Amniotic epithelial cell (primary cell): ENCODE measurements at regions not wholly inside any gene's neighbourhood (a gene's known extent, or its start where the extent isn't known, plus 50 kb on each side); places are given as distances from the start of the nearest gene placed in this dataset.

ENCODE experiments used
- DNase-seq: peaks from one replicate; pipeline ENCODE4 v3.0.0-alpha.2; 2010; ENCODE audit warnings: low read depth

GRCh38 chr5:160957312-160957861, 105.4 kb upstream of the ATP10B start:
- no peak for DNase-seq

GRCh38 chr5:160956051-160956450, 104.0 kb upstream of the ATP10B start:
- DNase-seq: no peak

GRCh38 chr5:160950311-160950710, 98.3 kb upstream of the ATP10B start:
- DNase-seq: no peak

DNA sequence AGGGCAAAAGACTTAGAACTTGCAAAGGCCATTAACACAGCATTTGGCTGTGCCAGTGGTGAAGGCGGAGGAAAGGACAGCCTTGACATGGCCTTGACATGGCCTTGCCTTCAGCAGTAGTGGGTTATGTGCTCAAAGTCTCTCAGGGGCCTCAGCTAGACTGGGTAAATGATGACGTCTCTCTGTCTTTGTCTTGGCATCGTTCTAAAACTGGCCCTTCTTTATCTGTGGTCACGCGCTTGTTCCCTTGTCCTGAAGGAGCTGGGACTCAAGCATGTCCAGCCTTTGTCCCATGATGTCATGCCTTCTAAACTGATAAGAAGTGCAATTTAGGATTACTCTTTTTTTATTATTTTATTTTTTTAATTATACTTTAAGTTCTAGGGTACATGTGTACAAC, 88.7 kb upstream of the ATP10B start:
- no peak for DNase-seq

GRCh38 chr5:160938532-160938931, 86.5 kb upstream of the ATP10B start:
- no peak for DNase-seq

DNA sequence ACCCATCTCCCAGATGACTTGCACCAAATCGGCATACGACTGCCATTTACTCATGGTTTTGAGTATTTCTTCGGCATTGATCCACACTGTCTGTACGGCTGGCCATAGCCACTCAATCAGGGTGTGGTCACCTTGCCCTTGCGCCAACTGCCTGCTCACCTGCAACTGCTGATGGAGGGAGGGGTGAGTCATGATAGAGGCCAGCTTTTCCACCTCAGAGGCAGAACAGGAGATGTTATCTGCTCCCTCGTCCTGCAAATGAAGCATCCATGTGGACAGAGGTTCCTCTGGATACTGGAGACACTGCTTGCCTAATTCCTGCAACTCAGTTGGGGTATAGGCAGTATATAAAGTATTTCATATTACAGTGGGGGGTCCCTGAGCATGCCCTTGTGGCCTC, 85.6 kb upstream of the ATP10B start:
- no peak for DNase-seq

GRCh38 chr5:160935776-160936175, 83.8 kb upstream of the ATP10B start:
- DNase-seq: no peak

- no peak for DNase-seq
Measured at GRCh38 chr5:160931283-160931682, 79.3 kb upstream of the ATP10B start.

GRCh38 chr5:160930406-160930805, 78.4 kb upstream of the ATP10B start:
- no peak for DNase-seq

DNA sequence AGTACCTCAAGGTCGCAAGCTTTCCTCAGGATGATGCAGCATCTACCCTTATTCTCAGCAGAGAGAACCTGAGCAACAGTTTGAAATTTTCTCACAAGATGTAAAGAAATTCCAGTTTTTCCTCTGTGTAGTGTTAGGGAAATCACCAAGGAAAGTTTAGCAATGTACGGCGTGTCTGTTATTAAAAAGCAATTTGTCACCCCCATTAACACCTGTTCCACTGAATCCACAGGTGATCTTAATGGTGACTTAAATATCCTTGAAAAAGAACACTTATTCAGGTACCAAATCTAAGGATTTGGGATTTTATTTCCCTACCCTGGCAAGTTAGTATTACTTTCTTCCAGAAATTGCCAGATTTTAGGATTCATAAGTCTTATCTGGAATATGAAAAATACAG, 77.9 kb upstream of the ATP10B start:
- DNase-seq: no peak

- DNase-seq: no peak
Measured at GRCh38 chr5:160929360-160929759, 77.3 kb upstream of the ATP10B start.

- DNase-seq: no peak
Measured at GRCh38 chr5:160926428-160926827, 74.4 kb upstream of the ATP10B start.

DNA sequence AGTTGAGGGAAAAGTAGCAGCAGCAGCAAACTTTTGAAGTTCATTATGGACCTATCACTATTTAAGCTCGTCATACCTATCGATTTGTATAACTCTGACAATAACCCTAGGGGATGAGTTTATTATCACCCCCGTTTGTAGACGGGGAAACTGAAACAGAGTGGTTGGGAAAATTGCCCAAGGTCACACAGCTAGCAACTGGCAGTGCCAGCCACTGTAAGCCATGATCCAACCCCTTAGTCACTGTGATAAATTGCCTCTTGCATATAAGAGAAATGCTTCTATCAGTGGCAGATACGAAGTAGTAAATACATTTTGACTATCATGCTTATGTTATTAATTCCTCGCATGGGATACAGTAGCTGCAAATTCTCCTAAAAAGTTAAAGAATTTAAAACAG, 73.3 kb upstream of the ATP10B start:
- no peak for DNase-seq

DNA sequence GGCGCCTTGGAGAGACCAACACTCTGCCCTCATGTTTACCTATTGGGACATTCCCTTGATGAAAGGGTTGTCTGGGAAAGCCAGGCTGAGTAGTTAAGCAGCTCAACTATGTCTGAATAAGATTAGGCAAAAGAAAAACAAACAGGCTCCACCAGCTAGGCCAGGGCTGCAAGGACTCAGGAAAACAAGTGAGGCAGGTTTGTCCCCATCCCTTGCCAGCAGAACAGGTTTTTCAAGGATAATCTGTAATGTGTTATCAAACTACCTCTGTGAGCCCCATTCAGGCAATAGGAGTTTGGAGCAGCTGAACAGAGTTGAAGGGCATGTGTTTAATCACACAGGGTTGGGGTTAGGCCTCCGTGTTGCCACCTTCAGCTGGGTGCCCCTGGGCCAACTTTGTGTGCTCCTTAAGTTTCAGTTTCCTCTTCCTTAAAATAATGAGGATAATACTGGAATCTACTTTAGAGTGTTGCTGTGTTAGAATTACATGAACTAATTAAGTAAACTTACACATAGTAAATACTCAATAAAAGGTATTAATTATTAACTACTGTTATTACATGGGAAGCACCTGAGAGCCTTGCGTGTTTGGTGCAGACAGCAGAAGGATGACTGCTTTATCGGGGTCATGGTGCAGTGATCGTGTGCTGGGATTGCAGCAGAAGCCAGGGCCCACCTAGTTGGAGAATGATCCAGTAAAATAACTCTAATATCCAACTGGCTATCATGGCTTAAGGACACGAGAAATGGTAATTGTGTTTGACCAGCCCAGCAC, 72.1 kb upstream of the ATP10B start:
- DNase-seq: no peak

- no peak for DNase-seq
Measured at GRCh38 chr5:160923411-160923810, 71.4 kb upstream of the ATP10B start.

DNA sequence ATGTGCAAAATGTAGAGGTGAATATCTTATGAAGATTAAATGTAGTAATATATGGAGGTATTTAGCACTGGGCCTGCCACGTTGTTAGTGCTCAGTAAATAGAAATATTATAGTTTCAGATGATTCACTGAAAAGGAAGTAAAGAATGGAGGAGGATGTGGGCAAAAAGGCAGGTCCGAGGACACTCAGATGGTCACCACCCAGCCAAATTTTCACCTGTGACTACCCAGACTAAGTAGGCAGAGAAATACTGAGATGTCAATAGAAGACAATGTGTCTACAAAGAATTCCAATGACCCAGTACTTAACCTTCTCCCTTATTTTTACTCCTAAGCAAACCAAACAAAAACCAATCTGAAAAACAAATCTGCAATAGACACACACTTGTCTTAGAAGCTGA, 70.3 kb upstream of the ATP10B start:
- no peak for DNase-seq

GRCh38 chr5:160921423-160922285, 69.6 kb upstream of the ATP10B start:
- no peak for DNase-seq

DNA sequence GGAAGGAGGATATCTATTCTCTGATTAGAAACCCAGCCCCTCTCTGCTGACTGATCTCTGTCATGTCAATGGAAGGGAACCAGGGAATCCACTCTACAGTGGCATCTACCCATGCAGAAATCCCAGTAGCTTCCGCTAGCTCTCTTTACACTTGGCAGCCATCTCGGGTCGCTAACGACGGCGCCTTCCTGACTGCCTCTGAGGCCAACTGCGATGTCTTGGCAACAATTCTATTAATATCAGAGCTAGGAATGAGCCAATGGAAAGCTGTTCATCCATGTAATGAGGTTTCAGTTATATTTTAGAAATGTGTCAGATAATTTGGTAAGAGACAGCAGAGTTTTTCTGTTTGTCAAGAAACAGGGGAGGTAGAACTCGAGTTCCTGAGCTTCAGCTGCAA, 67.6 kb upstream of the ATP10B start:
- no peak for DNase-seq

DNA sequence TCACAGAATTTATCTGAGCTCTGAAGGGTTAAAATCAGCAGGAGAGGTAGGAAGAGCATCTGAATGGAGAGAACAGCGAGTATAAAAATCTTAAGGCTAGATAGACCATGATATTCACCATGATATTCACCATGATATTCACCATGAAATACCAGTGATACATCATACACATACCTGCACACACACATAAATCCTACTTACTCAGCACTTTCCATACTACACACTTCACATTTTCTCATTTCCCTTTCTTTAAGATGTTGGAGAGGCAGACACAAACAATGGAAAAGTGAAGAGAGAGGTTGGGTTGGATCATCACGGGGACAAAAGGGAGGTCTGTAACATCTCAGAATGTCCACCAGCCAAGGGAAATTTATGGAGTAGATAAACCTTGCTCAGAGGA, 66.4 kb upstream of the ATP10B start:
- DNase-seq: no peak

GRCh38 chr5:160906090-160906489, 54.1 kb upstream of the ATP10B start:
- DNase-seq: no peak

DNA sequence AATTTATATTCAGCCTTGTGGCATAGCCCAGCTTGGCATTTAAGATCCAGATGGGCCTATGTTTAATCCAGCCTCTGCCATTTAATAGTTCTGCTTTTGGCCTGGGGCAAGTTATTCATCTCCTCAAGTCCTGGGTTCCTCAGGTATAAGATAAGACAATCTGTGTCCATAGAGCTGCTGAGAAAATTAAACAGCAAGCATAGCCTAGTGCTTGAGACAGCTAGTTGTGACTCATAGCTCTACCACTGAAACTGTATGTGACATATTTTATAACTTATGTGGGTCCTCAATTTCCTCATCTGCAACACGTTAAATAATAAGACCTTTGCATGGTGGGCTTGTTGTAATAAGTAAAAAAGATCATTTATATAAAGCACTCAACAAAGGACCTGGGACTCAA, 53.3 kb upstream of the ATP10B start:
- DNase-seq: no peak

GRCh38 chr5:160904591-160904990, 52.6 kb upstream of the ATP10B start:
- DNase-seq: no peak

DNA sequence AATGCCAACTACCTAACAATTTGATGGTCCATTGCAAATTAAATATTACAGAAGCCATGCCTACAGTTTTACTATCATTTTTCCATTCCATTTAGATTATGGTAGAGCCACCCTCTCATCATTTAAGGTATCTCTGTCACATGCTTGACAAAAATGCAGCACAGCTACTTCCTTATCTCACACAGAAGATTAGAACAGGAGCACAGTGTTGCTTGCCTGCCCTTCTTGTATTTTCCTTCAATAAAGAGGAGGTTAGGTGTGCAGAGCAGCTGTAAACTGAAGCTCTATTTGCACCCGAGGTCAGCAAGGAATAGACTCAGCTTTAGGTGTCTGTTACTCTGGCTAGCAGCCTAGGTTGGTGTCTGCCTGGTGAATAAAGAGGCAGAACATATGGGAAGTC, 51.5 kb upstream of the ATP10B start:
- DNase-seq: no peak
